ENCODE measurements at regions not wholly inside any gene's neighbourhood (a gene's known extent, or its start where the extent isn't known, plus 50 kb on each side); places are given as distances from the start of the nearest gene placed in this dataset.
"Not testable (repeated sequence)": the region's sequence is repeated elsewhere in the genome, so short reads cannot be mapped to it uniquely, and the experiment has no call there.

GRCh38 chr18:1133541-1133940 is 228.9 kb downstream of the ADCYAP1 start:
- DNase-seq (ENCODE audit: low spot score), result no peak

- DNase-seq (ENCODE audit: low spot score), result no peak
Observed at GRCh38 chr18:1147730-1148129, 243.1 kb downstream of the ADCYAP1 start.

GRCh38 chr18:1149709-1150108 is 245.0 kb downstream of the ADCYAP1 start:
- DNase-seq (ENCODE audit: low spot score), result no peak

- no peak for DNase-seq (ENCODE audit: low spot score)
Observed at GRCh38 chr18:1150344-1150743, 245.7 kb downstream of the ADCYAP1 start.

GRCh38 chr18:1152958-1153357 is 248.3 kb downstream of the ADCYAP1 start:
- DNase-seq (ENCODE audit: low spot score), result not testable (repeated sequence)

GRCh38 chr18:1173593-1173992 is 268.9 kb downstream of the ADCYAP1 start:
- DNase-seq (ENCODE audit: low spot score), result no peak

GRCh38 chr18:1177232-1177631 is 272.6 kb downstream of the ADCYAP1 start:
- no peak for DNase-seq (ENCODE audit: low spot score)

- DNase-seq (ENCODE audit: low spot score), result no peak
Observed at GRCh38 chr18:1191341-1191740, 286.7 kb downstream of the ADCYAP1 start.

- DNase-seq (ENCODE audit: low spot score), result no peak
Observed at GRCh38 chr18:1213126-1213525, 308.5 kb downstream of the ADCYAP1 start.

- no peak for DNase-seq (ENCODE audit: low spot score)
Observed at GRCh38 chr18:1222880-1223279, 318.2 kb downstream of the ADCYAP1 start.

GRCh38 chr18:1227025-1227424 is 322.4 kb downstream of the ADCYAP1 start:
- no peak for DNase-seq (ENCODE audit: low spot score)

GRCh38 chr18:1229634-1230033 is 325.0 kb downstream of the ADCYAP1 start:
- DNase-seq (ENCODE audit: low spot score), result no peak

GRCh38 chr18:1232867-1233266 is 328.2 kb downstream of the ADCYAP1 start:
- DNase-seq (ENCODE audit: low spot score), result no peak

- no peak for DNase-seq (ENCODE audit: low spot score)
Observed at GRCh38 chr18:1240701-1241100, 336.0 kb downstream of the ADCYAP1 start.

GRCh38 chr18:1244397-1245122 is 339.9 kb downstream of the ADCYAP1 start:
- DNase-seq (ENCODE audit: low spot score), result no peak

- DNase-seq (ENCODE audit: low spot score), result no peak
Observed at GRCh38 chr18:1246827-1247226, 342.2 kb downstream of the ADCYAP1 start.

- no peak for DNase-seq (ENCODE audit: low spot score)
Observed at GRCh38 chr18:1252534-1252933, 347.9 kb downstream of the ADCYAP1 start.

GRCh38 chr18:1252936-1253335 is 348.3 kb downstream of the ADCYAP1 start:
- no peak for DNase-seq (ENCODE audit: low spot score)

- no peak for DNase-seq (ENCODE audit: low spot score)
Observed at GRCh38 chr18:1253827-1254226, 349.2 kb downstream of the ADCYAP1 start.

- no peak for DNase-seq (ENCODE audit: low spot score)
Observed at GRCh38 chr18:1261054-1261453, 356.4 kb downstream of the ADCYAP1 start.

GRCh38 chr18:1267021-1267420 is 362.4 kb downstream of the ADCYAP1 start:
- no peak for DNase-seq (ENCODE audit: low spot score)

- no peak for DNase-seq (ENCODE audit: low spot score)
Observed at GRCh38 chr18:1270081-1270480, 365.4 kb downstream of the ADCYAP1 start.

GRCh38 chr18:1273469-1273868 is 368.8 kb downstream of the ADCYAP1 start:
- no peak for DNase-seq (ENCODE audit: low spot score)

GRCh38 chr18:1292167-1292566 is 387.5 kb downstream of the ADCYAP1 start:
- DNase-seq (ENCODE audit: low spot score), result no peak

All from activated CD4-positive, alpha-beta T cell treated with anti-CD3 and anti-CD28 coated beads, Interleukin-2, Interleukin-4, amounts not matched to agents 100 ng/mL and 50 ng/mL, durations not matched to agents 16 hours and 8 hours (primary cell).